Type B pancreatic cell (in vitro differentiated cells): ENCODE measurements at regions not wholly inside any gene's neighbourhood (a gene's known extent, or its start where the extent isn't known, plus 50 kb on each side); places are given as distances from the start of the nearest gene placed in this dataset.
A peak's percentile ranks its signal among the peaks of the same experiment; 100 is the strongest.
"Not testable (repeated sequence)": the region's sequence is repeated elsewhere in the genome, so short reads cannot be mapped to it uniquely, and the experiment has no call there.

Experiments used
- DNase-seq: peaks from one replicate; pipeline ENCODE4 v3.0.0; 2021; ENCODE audit warnings: mixed read lengths; ENCODE audit not compliant: unreplicated experiment; ENCODE audit errors: extremely low spot score
- H3K27ac Mint-ChIP-seq: 2 replicates; pipeline ENCODE4 v1.8.0; 2021; ENCODE audit warnings: mild to moderate bottlenecking, mixed read lengths
- H3K27me3 Mint-ChIP-seq: 2 replicates; pipeline ENCODE4 v1.8.0; 2021; ENCODE audit warnings: mixed read lengths
- H3K36me3 Mint-ChIP-seq: 2 replicates; pipeline ENCODE4 v1.8.0; 2021; ENCODE audit warnings: mixed read lengths
- H3K4me1 Mint-ChIP-seq: one replicate; pipeline ENCODE4 v1.8.0; 2021; ENCODE audit warnings: mixed read lengths; ENCODE audit not compliant: unreplicated experiment
- H3K4me3 Mint-ChIP-seq: 2 replicates; pipeline ENCODE4 v1.8.0; 2021; ENCODE audit warnings: mild to moderate bottlenecking, mixed read lengths
- H3K9me3 Mint-ChIP-seq: 2 replicates; pipeline ENCODE4 v1.8.0; 2021; ENCODE audit warnings: mixed read lengths
- CTCF ChIP-seq: fragments of 200-600 bp; sonication (generic); conservative IDR thresholded peaks from 2 replicates; pipeline ENCODE4 v1.5.0; 2021; ENCODE audit warnings: antibody characterized with exemption, mild to moderate bottlenecking

GRCh38 chr12:67103521-67103920, 165.6 kb upstream of the CAND1 start:
- no peak overlapping the region for H3K27ac Mint-ChIP-seq
- H3K27me3 Mint-ChIP-seq: peaks cover 4% of the 10 kb centered on the region
- no peaks in the 10 kb centered on the region for H3K36me3 Mint-ChIP-seq
- H3K4me1 Mint-ChIP-seq: no peaks in the 10 kb centered on the region
- TF ChIP-seq CTCF: no peak
- DNase-seq: no peak
- H3K9me3 Mint-ChIP-seq: peaks cover 5% of the 10 kb centered on the region
- no peak overlapping the region for H3K4me3 Mint-ChIP-seq

GRCh38 chr12:67107235-67107634, 161.9 kb upstream of the CAND1 start:
- Mint-ChIP-seq H3K27me3 (peaks cover 4% of the 10 kb centered on the region), H3K4me3 (no peak overlapping the region), H3K27ac (no peak overlapping the region), H3K36me3 (no peaks in the 10 kb centered on the region), H3K9me3 (peaks cover 5% of the 10 kb centered on the region), H3K4me1 (no peaks in the 10 kb centered on the region)
- DNase-seq: no peak
- no peak for TF ChIP-seq CTCF

GRCh38 chr12:67107751-67108269, 161.3 kb upstream of the CAND1 start:
- no peak overlapping the region for H3K27ac Mint-ChIP-seq
- peaks cover 4% of the 10 kb centered on the region for H3K27me3 Mint-ChIP-seq

GRCh38 chr12:67110345-67110744, 158.8 kb upstream of the CAND1 start:
- DNase-seq, H3K27ac Mint-ChIP-seq, H3K4me1 Mint-ChIP-seq, H3K36me3 Mint-ChIP-seq, H3K27me3 Mint-ChIP-seq, H3K9me3 Mint-ChIP-seq, H3K4me3 Mint-ChIP-seq: not testable (repeated sequence)

More at GRCh38 chr12:67107751-67108269, 161.3 kb upstream of the CAND1 start:
- H3K36me3 Mint-ChIP-seq: no peaks in the 10 kb centered on the region
- H3K4me1 Mint-ChIP-seq: no peaks in the 10 kb centered on the region
- H3K9me3 Mint-ChIP-seq: peaks cover 5% of the 10 kb centered on the region
- H3K4me3 Mint-ChIP-seq: no peak overlapping the region
- DNase-seq: no peak
- TF ChIP-seq CTCF: no peak

- H3K27me3 Mint-ChIP-seq: peaks cover 4% of the 10 kb centered on the region
- H3K36me3 Mint-ChIP-seq: no peaks in the 10 kb centered on the region
- TF ChIP-seq CTCF: no peak
- no peak for DNase-seq
- H3K4me3 Mint-ChIP-seq: no peak overlapping the region
- no peaks in the 10 kb centered on the region for H3K4me1 Mint-ChIP-seq
- peaks cover 5% of the 10 kb centered on the region for H3K9me3 Mint-ChIP-seq
- peak overlapping the region; percentile 39 for H3K27ac Mint-ChIP-seq
Observed at GRCh38 chr12:67111182-67111581, 158.0 kb upstream of the CAND1 start.

- no peak for DNase-seq
- no peaks in the 10 kb centered on the region for H3K9me3 Mint-ChIP-seq
- H3K36me3 Mint-ChIP-seq: no peaks in the 10 kb centered on the region
- H3K27me3 Mint-ChIP-seq: peaks cover 4% of the 10 kb centered on the region
- no peak overlapping the region for H3K27ac Mint-ChIP-seq
- TF ChIP-seq CTCF: no peak
- no peak overlapping the region for H3K4me3 Mint-ChIP-seq
- H3K4me1 Mint-ChIP-seq: no peaks in the 10 kb centered on the region
Observed at GRCh38 chr12:67112586-67112985, 156.6 kb upstream of the CAND1 start.
